HepG2 (cell line): ENCODE measurements at regions not wholly inside any gene's neighbourhood (a gene's known extent, or its start where the extent isn't known, plus 50 kb on each side); places are given as distances from the start of the nearest gene placed in this dataset.

Experiments
- ATAC-seq: fragments of 200-7000 bp; cut with Tn5 transposase; 3 replicates; pipeline ENCODE4 v1.9.1; 2020; ENCODE audit warnings: mild to moderate bottlenecking, moderate library complexity
- BruUV-seq: library from RNA; stranded (reverse); fragments of 400-500 nt; replicated peaks from 2 replicates; lab custom pipeline; 2021; lab: Mats Ljungman, UMichigan
- CTCF ChIA-PET: fragments of 300-600 bp; formaldehyde crosslinking; extraction: SDS; loops from one replicate; lab custom pipeline; 2021; ENCODE audit warnings: low total read pairs, inconsistent platforms, low intra/inter-chr PET ratio; lab: Yijun Ruan, JAX
- POLR2A ChIA-PET: fragments of 350-600 bp; sonication (Branson Sonifier 250); formaldehyde crosslinking; loops from one replicate; lab custom pipeline; 2020; ENCODE audit warnings: antibody characterized with exemption, inconsistent platforms; lab: Yijun Ruan, JAX
- DNase-seq: peaks from one replicate; pipeline ENCODE4 v3.0.0-alpha.2; 2015; ENCODE audit warnings: low spot score
- FAIRE-seq: peaks from 3 replicates; lab custom pipeline; 2011; peaks lifted over from hg19 to GRCh38; lab: Jason Lieb, UNC
- H2AFZ ChIP-seq: one replicate; pipeline ENCODE4 v1.6.1; 2011; ENCODE audit warnings: low read length, inconsistent platforms
- H3K27ac ChIP-seq: fragments of 300-600 bp; 3 replicates; pipeline ENCODE4 v1.8.0; 2011; ENCODE audit warnings: mixed run types, mild to moderate bottlenecking, mixed read lengths, low read length, inconsistent platforms; ENCODE audit not compliant: insufficient read depth; ENCODE audit errors: extremely low read length
- H3K27me3 ChIP-seq, 2 experiments: fragments of 200-600 bp in 1 of 2; 2 replicates in 1 of 2; 3 replicates in 1 of 2; pipeline versions ENCODE4 v1.6.0 to v1.8.0; 2011; ENCODE audit warnings: low read length in 2 of 2, mild to moderate bottlenecking in 2 of 2, moderate library complexity in 2 of 2, inconsistent platforms in 1 of 2; ENCODE audit not compliant: insufficient read depth in 2 of 2, control insufficient read depth in 1 of 2
- H3K36me3 ChIP-seq, 2 experiments: fragments of 200-600 bp in 1 of 2; replicated peaks in 1 of 2; 2 replicates in 1 of 2; 3 replicates in 1 of 2; pipeline versions ENCODE4 v1.5.1 to v1.8.0; 2011; ENCODE audit warnings: low read length in 2 of 2, inconsistent platforms in 1 of 2; ENCODE audit not compliant: insufficient read depth in 2 of 2, control insufficient read depth in 1 of 2
- H3K4me1 ChIP-seq: 2 replicates; pipeline ENCODE4 v1.5.1; 2012; ENCODE audit warnings: low read length, inconsistent platforms; ENCODE audit not compliant: insufficient read depth
- H3K4me2 ChIP-seq: 2 replicates; pipeline ENCODE4 v1.6.0; 2011; ENCODE audit warnings: low read depth, low read length, inconsistent platforms
- H3K4me3 ChIP-seq, 3 experiments: fragments of 200-600 bp in 1 of 3; sonication (generic), shearing (Covaris generic) in 1 of 3; replicated peaks in 1 of 3; 2 replicates each; pipeline ENCODE4 v1.5.1; 2011 to 2016; ENCODE audit warnings: low read length in 3 of 3, inconsistent platforms in 2 of 3, low read depth in 2 of 3, mild to moderate bottlenecking in 2 of 3, control low read depth in 1 of 3, mixed read lengths in 1 of 3; ENCODE audit not compliant: insufficient read depth in 1 of 3
- H3K79me2 ChIP-seq: one replicate; pipeline ENCODE4 v1.6.1; 2011; ENCODE audit warnings: low read length, inconsistent platforms; ENCODE audit not compliant: insufficient read depth
- H3K9ac ChIP-seq: 2 replicates; pipeline ENCODE4 v1.6.0; 2011; ENCODE audit warnings: mild to moderate bottlenecking, low read depth, low read length, inconsistent platforms; ENCODE audit not compliant: insufficient read depth
- H3K9me3 ChIP-seq: 2 replicates; pipeline ENCODE4 v1.5.1; 2012; ENCODE audit warnings: mild to moderate bottlenecking, low read length
- H4K20me1 ChIP-seq: 2 replicates; pipeline ENCODE4 v1.6.0; 2011; ENCODE audit warnings: inconsistent platforms, mild to moderate bottlenecking, low read length, moderate library complexity; ENCODE audit not compliant: insufficient read depth
- AKAP8 ChIP-seq: sonication (generic); formaldehyde crosslinking; IDR thresholded peaks from 2 replicates; pipeline ENCODE4 v1.5.1; 2020; ENCODE audit warnings: mild to moderate bottlenecking, missing genetic modification reagents
- ARNT ChIP-seq: fragments of 450-650 bp; IDR thresholded peaks from 2 replicates; pipeline ENCODE4 v1.6.1; 2017
- ZEB1 ChIP-seq: IDR thresholded peaks from 2 replicates; pipeline ENCODE4 v1.6.1; 2012; ENCODE audit warnings: mild to moderate bottlenecking, low read depth, inconsistent platforms; ENCODE audit not compliant: insufficient replicate concordance
- WGBS: methylation state at CpG from one replicate; pipeline ENCODE4 v1.1.6; 2017; ENCODE audit warnings: low lambda C conversion rate; 5-methylcytosine and 5-hydroxymethylcytosine counted together
- in situ Hi-C: cut with HindIII; loops from 2 replicates; pipeline ENCODE4 v1.10.0; 2017; ENCODE audit warnings: low pct_unique_long_range_greater_than_20kb; ENCODE audit not compliant: extremely low pct_ligation_motif_present
- intact Hi-C: fragments of 100-400 bp; cut with micrococcal nuclease; formaldehyde crosslinking; loops from one replicate; pipeline ENCODE4 v1.10.0; 2022; ENCODE audit not compliant: unreplicated experiment
- TF ChIP-seq, protein P1 (sequence below): sonication (generic); formaldehyde crosslinking; IDR thresholded peaks from 2 replicates; pipeline ENCODE4 v1.5.0; 2020; ENCODE audit warnings: missing genetic modification reagents
- TF ChIP-seq, protein P2 (sequence below): sonication (generic); formaldehyde crosslinking; IDR thresholded peaks from 2 replicates; pipeline ENCODE4 v1.4.0; 2020; ENCODE audit warnings: missing genetic modification reagents, mild to moderate bottlenecking, borderline replicate concordance

DNA sequence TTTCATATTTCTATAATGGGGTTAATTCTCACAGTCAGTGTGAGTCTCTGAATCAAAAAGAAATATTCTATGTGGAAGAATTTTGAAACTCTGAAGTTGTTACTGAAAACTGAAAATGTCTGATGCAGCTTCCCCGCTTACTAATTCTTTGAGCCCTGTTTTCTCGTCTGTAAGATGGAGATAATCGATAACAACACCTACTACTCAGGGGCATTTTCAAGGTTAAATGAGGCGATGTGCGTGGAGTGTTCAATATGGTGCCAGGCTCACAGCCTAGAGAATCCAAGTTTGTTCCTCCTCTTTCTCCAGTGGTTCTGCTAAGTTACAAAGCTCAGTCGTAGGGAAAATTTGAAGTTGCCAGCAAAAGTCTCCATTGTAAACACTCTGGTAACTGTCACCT lies 391.4 kb downstream of the FUT8 start:
- BruUV-seq = no TSS peak
- intact Hi-C loops = no loop called here
- ChIA-PET POLR2A (no interaction called here), CTCF (no interaction called here)
- Histone ChIP-seq H3K36me3 (no peaks in the 10 kb centered on the region), H3K27me3 (peaks cover 1 to 20% of the 10 kb centered on the region in 2 experiments; a peak in 4 of 5 replicates), H3K27ac (no peak overlapping the region), H3K4me2 (no peak overlapping the region), H2AFZ (no peak overlapping the region), H3K79me2 (no peaks in the 10 kb centered on the region), H3K9me3 (peaks cover 9% of the 10 kb centered on the region; the same call in 1 of the 2 replicates), H3K4me1 (no peaks in the 10 kb centered on the region), H3K4me3 (no peak overlapping the region), H3K9ac (no peak overlapping the region), H4K20me1 (no peaks in the 10 kb centered on the region)
- ATAC-seq (no peak), FAIRE-seq (no peak), DNase-seq (no peak)
- in situ Hi-C loops = no loop called here
- TF ChIP-seq, protein P1, sequence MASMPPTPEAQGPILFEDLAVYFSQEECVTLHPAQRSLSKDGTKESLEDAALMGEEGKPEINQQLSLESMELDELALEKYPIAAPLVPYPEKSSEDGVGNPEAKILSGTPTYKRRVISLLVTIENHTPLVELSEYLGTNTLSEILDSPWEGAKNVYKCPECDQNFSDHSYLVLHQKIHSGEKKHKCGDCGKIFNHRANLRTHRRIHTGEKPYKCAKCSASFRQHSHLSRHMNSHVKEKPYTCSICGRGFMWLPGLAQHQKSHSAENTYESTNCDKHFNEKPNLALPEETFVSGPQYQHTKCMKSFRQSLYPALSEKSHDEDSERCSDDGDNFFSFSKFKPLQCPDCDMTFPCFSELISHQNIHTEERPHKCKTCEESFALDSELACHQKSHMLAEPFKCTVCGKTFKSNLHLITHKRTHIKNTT (CRISPR knock-in tag) = no peak
- no peak for TF ChIP-seq ZEB1
- no peak for TF ChIP-seq ARNT
- no peak for TF ChIP-seq AKAP8 (CRISPR knock-in tag)
- TF ChIP-seq, protein P2, sequence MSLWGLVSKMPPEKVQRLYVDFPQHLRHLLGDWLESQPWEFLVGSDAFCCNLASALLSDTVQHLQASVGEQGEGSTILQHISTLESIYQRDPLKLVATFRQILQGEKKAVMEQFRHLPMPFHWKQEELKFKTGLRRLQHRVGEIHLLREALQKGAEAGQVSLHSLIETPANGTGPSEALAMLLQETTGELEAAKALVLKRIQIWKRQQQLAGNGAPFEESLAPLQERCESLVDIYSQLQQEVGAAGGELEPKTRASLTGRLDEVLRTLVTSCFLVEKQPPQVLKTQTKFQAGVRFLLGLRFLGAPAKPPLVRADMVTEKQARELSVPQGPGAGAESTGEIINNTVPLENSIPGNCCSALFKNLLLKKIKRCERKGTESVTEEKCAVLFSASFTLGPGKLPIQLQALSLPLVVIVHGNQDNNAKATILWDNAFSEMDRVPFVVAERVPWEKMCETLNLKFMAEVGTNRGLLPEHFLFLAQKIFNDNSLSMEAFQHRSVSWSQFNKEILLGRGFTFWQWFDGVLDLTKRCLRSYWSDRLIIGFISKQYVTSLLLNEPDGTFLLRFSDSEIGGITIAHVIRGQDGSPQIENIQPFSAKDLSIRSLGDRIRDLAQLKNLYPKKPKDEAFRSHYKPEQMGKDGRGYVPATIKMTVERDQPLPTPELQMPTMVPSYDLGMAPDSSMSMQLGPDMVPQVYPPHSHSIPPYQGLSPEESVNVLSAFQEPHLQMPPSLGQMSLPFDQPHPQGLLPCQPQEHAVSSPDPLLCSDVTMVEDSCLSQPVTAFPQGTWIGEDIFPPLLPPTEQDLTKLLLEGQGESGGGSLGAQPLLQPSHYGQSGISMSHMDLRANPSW (CRISPR knock-in tag) = no peak
- 75% methylated on average over 6 of the region's 6 CpGs for WGBS
